ENCODE measurements at regions not wholly inside any gene's neighbourhood (a gene's known extent, or its start where the extent isn't known, plus 50 kb on each side); places are given as distances from the start of the nearest gene placed in this dataset.

DNA sequence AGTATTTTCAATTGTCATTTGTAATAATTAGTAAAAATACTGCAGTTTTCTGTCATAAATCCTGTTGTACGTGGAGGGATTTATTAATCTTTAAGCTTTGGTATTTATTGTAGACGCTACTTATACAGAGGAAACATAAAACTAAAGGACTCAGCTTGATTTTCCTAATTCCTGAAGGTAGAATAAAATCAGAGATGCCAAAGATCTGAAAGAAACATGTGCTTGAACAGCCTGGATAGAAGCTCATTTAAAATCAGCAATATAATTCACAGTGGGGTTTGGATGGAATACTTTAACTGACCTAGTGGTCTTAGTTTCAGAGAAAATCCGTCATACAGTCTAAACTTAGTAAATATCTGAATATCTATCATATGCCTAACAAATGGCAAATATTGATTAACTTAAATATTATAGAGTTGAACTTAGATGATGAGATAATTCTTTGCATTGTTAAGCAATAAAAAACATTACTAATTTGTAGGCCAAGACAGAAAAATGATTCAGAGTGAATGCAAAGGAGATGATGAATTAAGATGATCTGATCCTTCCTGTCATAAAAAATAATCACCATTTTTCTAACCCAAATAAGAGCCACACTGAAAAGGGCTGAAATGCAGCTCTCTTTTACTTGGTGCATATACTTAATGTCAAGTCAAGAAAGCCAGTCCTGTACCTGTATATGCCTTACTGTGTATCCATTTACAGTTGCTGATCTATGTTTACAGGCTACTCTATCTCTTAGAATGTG is 397.1 kb upstream of the DCN start:
- TF ChIP-seq, protein P1, sequence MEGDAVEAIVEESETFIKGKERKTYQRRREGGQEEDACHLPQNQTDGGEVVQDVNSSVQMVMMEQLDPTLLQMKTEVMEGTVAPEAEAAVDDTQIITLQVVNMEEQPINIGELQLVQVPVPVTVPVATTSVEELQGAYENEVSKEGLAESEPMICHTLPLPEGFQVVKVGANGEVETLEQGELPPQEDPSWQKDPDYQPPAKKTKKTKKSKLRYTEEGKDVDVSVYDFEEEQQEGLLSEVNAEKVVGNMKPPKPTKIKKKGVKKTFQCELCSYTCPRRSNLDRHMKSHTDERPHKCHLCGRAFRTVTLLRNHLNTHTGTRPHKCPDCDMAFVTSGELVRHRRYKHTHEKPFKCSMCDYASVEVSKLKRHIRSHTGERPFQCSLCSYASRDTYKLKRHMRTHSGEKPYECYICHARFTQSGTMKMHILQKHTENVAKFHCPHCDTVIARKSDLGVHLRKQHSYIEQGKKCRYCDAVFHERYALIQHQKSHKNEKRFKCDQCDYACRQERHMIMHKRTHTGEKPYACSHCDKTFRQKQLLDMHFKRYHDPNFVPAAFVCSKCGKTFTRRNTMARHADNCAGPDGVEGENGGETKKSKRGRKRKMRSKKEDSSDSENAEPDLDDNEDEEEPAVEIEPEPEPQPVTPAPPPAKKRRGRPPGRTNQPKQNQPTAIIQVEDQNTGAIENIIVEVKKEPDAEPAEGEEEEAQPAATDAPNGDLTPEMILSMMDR (IDR thresholded peaks at IDR 0.05; ENCODE audit: borderline replicate concordance) = no peak
- intact Hi-C loops (cut with micrococcal nuclease) = loop anchor here (10.0 kb wide), 1 partner anchor 985 kb away; no protein-coding TSS in a partner anchor
- no peak for DNase-seq
- H3K36me3 ChIP-seq = no peaks in the 10 kb centered on the region
- H3K27ac ChIP-seq (replicated peaks) = no peak overlapping the region
- peaks cover 13% of the 10 kb centered on the region for H3K4me1 ChIP-seq
- H3K9me3 ChIP-seq (replicated peaks) = no peaks in the 10 kb centered on the region
- H3K27me3 ChIP-seq (ENCODE audit: low read depth) = no peaks in the 10 kb centered on the region
- no peak overlapping the region for H3K4me3 ChIP-seq

DNA sequence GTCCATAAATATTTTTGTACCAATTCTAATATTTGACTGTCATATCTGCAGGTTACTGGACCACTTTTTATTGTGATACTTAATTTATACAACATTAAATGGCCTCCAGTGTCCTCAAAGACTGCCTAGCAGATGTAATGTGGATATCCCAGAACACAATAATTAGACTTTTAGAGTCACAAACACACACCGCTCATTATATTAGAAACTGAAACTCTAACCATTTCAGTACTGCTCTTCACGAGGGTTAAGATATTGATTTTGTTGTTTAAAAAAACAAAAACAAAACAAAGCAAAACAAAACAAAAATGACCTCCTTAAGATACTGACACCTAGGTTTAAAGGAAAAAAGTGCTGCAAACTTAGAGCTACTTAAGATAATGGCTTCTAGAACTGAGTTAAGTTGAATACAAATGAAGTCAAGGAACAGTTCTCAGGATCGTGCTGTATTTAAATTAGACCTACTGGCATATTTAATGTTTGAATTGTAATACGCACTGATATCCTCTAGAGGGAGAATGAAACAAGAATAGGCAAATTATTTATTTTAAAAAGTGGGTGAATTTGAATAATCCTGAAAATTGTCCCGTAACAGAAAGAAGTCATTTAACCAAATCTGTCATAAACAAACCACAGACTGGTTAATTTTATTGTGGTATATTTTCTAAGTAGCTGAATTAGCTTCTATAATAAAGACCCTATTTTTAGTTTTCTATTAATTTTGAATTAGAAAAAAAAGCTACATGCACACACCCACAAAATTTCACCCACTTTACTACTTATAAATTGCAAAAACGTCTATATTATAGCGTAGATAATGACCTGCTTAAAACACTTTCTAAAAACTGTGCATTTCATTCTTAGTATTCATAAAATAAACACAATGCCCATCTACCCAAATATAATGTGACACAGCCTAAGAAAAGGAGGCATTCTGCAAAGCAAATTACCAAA is 395.2 kb upstream of the DCN start:
- Histone ChIP-seq H3K4me1 (peaks cover 13% of the 10 kb centered on the region), H3K9me3 (replicated peaks) (no peaks in the 10 kb centered on the region), H3K27me3 (ENCODE audit: low read depth) (no peaks in the 10 kb centered on the region), H3K27ac (replicated peaks) (no peak overlapping the region), H3K36me3 (no peaks in the 10 kb centered on the region), H3K4me3 (peak overlapping the region; percentile 46)
- intact Hi-C loops (cut with micrococcal nuclease) = loop anchor here (10.0 kb wide), 1 partner anchor 987 kb away; no protein-coding TSS in a partner anchor
- TF ChIP-seq, protein P1 (IDR thresholded peaks at IDR 0.05; ENCODE audit: borderline replicate concordance) = peak; percentile 80
- DNase-seq = no peak

DNA sequence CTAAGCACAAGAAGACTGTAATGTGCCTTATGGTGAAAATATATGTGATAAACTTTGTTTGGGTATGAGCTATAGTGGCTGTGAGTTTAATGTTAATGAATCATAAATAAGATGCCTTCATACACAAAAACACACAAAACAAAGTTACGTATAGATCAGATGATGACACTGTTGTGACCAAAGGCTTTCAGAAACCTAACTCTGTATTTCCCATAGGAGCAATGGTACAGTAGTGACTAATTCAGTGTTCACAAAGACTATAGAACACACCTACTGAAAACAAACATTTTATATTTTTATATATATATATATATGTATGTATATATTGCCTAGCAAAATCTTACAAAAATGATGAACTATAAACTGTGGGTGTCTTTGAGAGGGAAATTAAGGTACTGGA is 393.8 kb upstream of the DCN start:
- H3K4me3 ChIP-seq = no peak overlapping the region
- no peaks in the 10 kb centered on the region for H3K27me3 ChIP-seq (ENCODE audit: low read depth)
- H3K4me1 ChIP-seq = peaks cover 13% of the 10 kb centered on the region
- intact Hi-C loops (cut with micrococcal nuclease) = loop anchor here (10.0 kb wide), 1 partner anchor 988 kb away; no protein-coding TSS in a partner anchor
- no peaks in the 10 kb centered on the region for H3K9me3 ChIP-seq (replicated peaks)
- no peaks in the 10 kb centered on the region for H3K36me3 ChIP-seq
- TF ChIP-seq, protein P1 (IDR thresholded peaks at IDR 0.05; ENCODE audit: borderline replicate concordance) = no peak
- no peak overlapping the region for H3K27ac ChIP-seq (replicated peaks)
- no peak for DNase-seq

DNA sequence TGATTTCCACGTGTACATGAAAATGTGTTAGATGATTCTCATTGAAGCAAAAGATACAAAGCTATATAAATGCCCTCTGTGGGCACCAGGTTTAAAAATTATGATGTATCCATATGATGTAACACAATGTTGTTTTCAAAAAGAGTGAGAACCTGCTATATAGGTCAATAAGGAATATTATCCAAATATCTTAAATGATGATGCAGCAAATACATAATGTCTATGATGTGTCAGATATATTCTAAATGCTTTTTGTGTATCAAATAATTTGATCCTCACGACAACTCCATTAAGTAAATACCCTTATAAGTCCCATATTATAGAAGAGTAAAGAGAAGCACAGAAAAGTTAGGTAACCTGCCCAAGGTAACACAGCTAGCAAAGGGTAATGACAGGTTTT is 393.0 kb upstream of the DCN start:
- H3K27ac ChIP-seq (replicated peaks) = no peak overlapping the region
- no peaks in the 10 kb centered on the region for H3K27me3 ChIP-seq (ENCODE audit: low read depth)
- H3K36me3 ChIP-seq = no peaks in the 10 kb centered on the region
- no peak for DNase-seq
- no peak overlapping the region for H3K4me3 ChIP-seq
- peaks cover 13% of the 10 kb centered on the region for H3K4me1 ChIP-seq
- intact Hi-C loops (cut with micrococcal nuclease) = loop anchor here (10.0 kb wide), 1 partner anchor 989 kb away; no protein-coding TSS in a partner anchor
- TF ChIP-seq, protein P1 (IDR thresholded peaks at IDR 0.05; ENCODE audit: borderline replicate concordance) = no peak
- no peaks in the 10 kb centered on the region for H3K9me3 ChIP-seq (replicated peaks)

DNA sequence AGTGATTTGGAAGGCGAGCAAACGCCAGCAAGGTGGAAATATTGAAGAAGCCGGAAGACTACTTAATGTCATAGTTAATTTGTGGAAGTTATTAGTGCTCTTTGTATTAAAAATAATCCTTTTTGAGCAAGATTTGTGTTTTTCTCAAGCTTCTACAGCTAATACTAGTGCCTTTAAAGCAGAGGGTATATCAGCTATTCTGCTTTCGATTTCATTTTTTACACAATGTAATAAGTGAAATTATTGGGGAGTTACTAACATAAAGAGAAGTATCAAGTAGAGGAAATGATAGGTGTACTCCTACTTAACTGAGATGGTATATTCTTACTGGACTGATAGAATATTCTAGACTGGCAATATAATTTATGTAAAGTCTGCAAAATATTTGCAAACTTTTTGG is 392.4 kb upstream of the DCN start:
- H3K27me3 ChIP-seq (ENCODE audit: low read depth) = no peaks in the 10 kb centered on the region
- no peak overlapping the region for H3K27ac ChIP-seq (replicated peaks)
- peaks cover 13% of the 10 kb centered on the region for H3K4me1 ChIP-seq
- H3K4me3 ChIP-seq = peak overlapping the region; percentile 27
- no peaks in the 10 kb centered on the region for H3K9me3 ChIP-seq (replicated peaks)
- no peak for DNase-seq
- intact Hi-C loops (cut with micrococcal nuclease) = loop anchor here (10.0 kb wide), 1 partner anchor 990 kb away; no protein-coding TSS in a partner anchor
- H3K36me3 ChIP-seq = no peaks in the 10 kb centered on the region
- TF ChIP-seq, protein P1 (IDR thresholded peaks at IDR 0.05; ENCODE audit: borderline replicate concordance) = no peak

All from left ventricle myocardium inferior (tissue), 1 donor.